ENCODE measurements at regions not wholly inside any gene's neighbourhood (a gene's known extent, or its start where the extent isn't known, plus 50 kb on each side); places are given as distances from the start of the nearest gene placed in this dataset.

GRCh38 chr17:30586818-30587595 lies 109.8 kb downstream of the GOSR1 start:
- TF ChIP-seq CTCF (conservative IDR thresholded peaks at IDR 0.05; ENCODE audit: low read length), result no peak
- no peak for TF ChIP-seq EZH2phosphoT487 (IDR thresholded peaks at IDR 0.05; ENCODE audit: borderline replicate concordance, low read depth, low read length)
